GM12878 (cell line): ENCODE measurements at regions not wholly inside any gene's neighbourhood (a gene's known extent, or its start where the extent isn't known, plus 50 kb on each side); places are given as distances from the start of the nearest gene placed in this dataset.

Source experiments
- ATAC-seq: fragments of 200-7000 bp; cut with Tn5 transposase; 3 replicates; pipeline ENCODE4 v1.9.1; 2020; ENCODE audit warnings: mild to moderate bottlenecking, moderate library complexity
- BruUV-seq: library from RNA; stranded (reverse); fragments of 400-500 nt; replicated peaks from 2 replicates; lab custom pipeline; 2021; lab: Mats Ljungman, UMichigan
- CTCF ChIA-PET: fragments of 300-600 bp; sonication (Branson Sonifier 250); formaldehyde crosslinking; extraction: SDS; loops from one replicate; lab custom pipeline; 2021; ENCODE audit warnings: inconsistent platforms; lab: Yijun Ruan, JAX
- POLR2A ChIA-PET: fragments of 350-600 bp; formaldehyde crosslinking; extraction: SDS; loops from one replicate; lab custom pipeline; 2021; ENCODE audit warnings: inconsistent platforms; lab: Charles Lee
- RAD21 ChIA-PET: fragments of 300-600 bp; sonication (Branson Sonifier 250); formaldehyde crosslinking; loops from one replicate; lab custom pipeline; 2023; ENCODE audit warnings: antibody characterized with exemption; ENCODE audit not compliant: unreplicated experiment; lab: Charles Lee
- SMC1A ChIA-PET: fragments of 300-600 bp; sonication (Branson Sonifier 250); formaldehyde crosslinking; loops from one replicate; lab custom pipeline; 2023; ENCODE audit not compliant: unreplicated experiment, uncharacterized antibody; lab: Charles Lee
- DNase-seq: peaks from one replicate; pipeline ENCODE4 v3.0.0-alpha.2; 2011; ENCODE audit warnings: low read depth, low spot score
- FAIRE-seq: peaks from 3 replicates; lab custom pipeline; 2011; peaks lifted over from hg19 to GRCh38; lab: Jason Lieb, UNC
- H2AFZ ChIP-seq: 2 replicates; pipeline ENCODE4 v1.6.0; 2011; ENCODE audit warnings: low read depth, low read length, control low read depth; ENCODE audit not compliant: control insufficient read depth
- H3K27ac ChIP-seq: 2 replicates; pipeline ENCODE4 v1.5.1; 2011; ENCODE audit warnings: control low read depth; ENCODE audit not compliant: control insufficient read depth, insufficient read depth
- H3K27me3 ChIP-seq, 2 experiments: replicated peaks in 1 of 2; 2 replicates each; pipeline versions ENCODE4 v1.6.0 to v1.6.1; 2011; ENCODE audit warnings: low read length in 1 of 2; ENCODE audit not compliant: control insufficient read depth in 2 of 2, insufficient read depth in 2 of 2
- H3K36me3 ChIP-seq, 2 experiments: 2 replicates each; pipeline ENCODE4 v1.5.1; 2011; ENCODE audit warnings: low read length in 1 of 2; ENCODE audit not compliant: control insufficient read depth in 2 of 2, insufficient read depth in 2 of 2
- H3K4me1 ChIP-seq: 2 replicates; pipeline ENCODE4 v1.6.1; 2011; ENCODE audit warnings: mild to moderate bottlenecking, low read length, moderate library complexity, mixed read lengths; ENCODE audit not compliant: control insufficient read depth, insufficient read depth
- H3K4me2 ChIP-seq: 2 replicates; pipeline ENCODE4 v1.6.0; 2011; ENCODE audit warnings: control low read depth; ENCODE audit not compliant: control insufficient read depth, insufficient read depth
- H3K4me3 ChIP-seq: fragments of 200-600 bp; sonication (generic); 2 replicates; pipeline ENCODE4 v1.5.1; 2016
- H3K79me2 ChIP-seq: 2 replicates; pipeline ENCODE4 v1.6.0; 2011; ENCODE audit warnings: low read length; ENCODE audit not compliant: control insufficient read depth, insufficient read depth
- H3K9ac ChIP-seq: 2 replicates; pipeline ENCODE4 v1.8.0; 2011; ENCODE audit warnings: low read length, control low read depth, mixed read lengths; ENCODE audit not compliant: control insufficient read depth, insufficient read depth
- H3K9me3 ChIP-seq: replicated peaks from 3 replicates; pipeline ENCODE4 v1.5.1; 2011; ENCODE audit warnings: mild to moderate bottlenecking, low read length; ENCODE audit not compliant: control insufficient read depth, insufficient read depth
- H4K20me1 ChIP-seq: 2 replicates; pipeline ENCODE4 v1.6.0; 2011; ENCODE audit not compliant: control insufficient read depth, insufficient read depth
- BHLHE40 ChIP-seq, 2 experiments: fragments of 450-650 bp in 1 of 2; IDR thresholded peaks; 2 replicates each; pipeline ENCODE4 v1.6.1; 2011 to 2017; ENCODE audit warnings: low read depth in 2 of 2, borderline replicate concordance in 1 of 2, improper control_type of control experiment in 1 of 2, low read length in 1 of 2, mild to moderate bottlenecking in 1 of 2
- NFIC ChIP-seq: IDR thresholded peaks from 2 replicates; pipeline ENCODE4 v1.6.1; 2012; ENCODE audit warnings: low read depth, mild to moderate bottlenecking, inconsistent platforms, low read length, moderate library complexity
- SREBF2 ChIP-seq: IDR thresholded peaks from 2 replicates; pipeline ENCODE4 v1.6.1; 2012; ENCODE audit warnings: mild to moderate bottlenecking, low read length
- ZBTB33 ChIP-seq: fragments of 450-650 bp; IDR thresholded peaks from 2 replicates; pipeline ENCODE4 v1.6.1; 2017; ENCODE audit warnings: mild to moderate bottlenecking
- WGBS: methylation state at CpG from one replicate; pipeline ENCODE4 v1.1.6; 2016; ENCODE audit warnings: low lambda C conversion rate; ENCODE audit not compliant: insufficient replicate concordance, insufficient coverage; ENCODE audit errors: missing lambda C conversion rate; 5-methylcytosine and 5-hydroxymethylcytosine counted together
- in situ Hi-C: fragments of 300-500 bp; cut with MboI; formaldehyde crosslinking; loops from 9 replicates; pipeline ENCODE4 v1.14.3; 2018; ENCODE audit warnings: mixed read lengths
- intact Hi-C: fragments of 100-400 bp; cut with micrococcal nuclease; formaldehyde crosslinking; loops from one replicate; pipeline ENCODE4 v1.14.2; 2022; ENCODE audit not compliant: unreplicated experiment

- BruUV-seq: no TSS peak
- no peak for TF ChIP-seq BHLHE40 (IDR thresholded peaks at IDR 0.05; ENCODE audit: borderline replicate concordance in 1 of 2, low read depth in 2 of 2, low read length in 1 of 2)
- TF ChIP-seq SREBF2: no peak
- no peak for TF ChIP-seq ZBTB33
- TF ChIP-seq NFIC: no peak
- Histone ChIP-seq H3K9ac (no peak overlapping the region), H3K4me2 (no peak overlapping the region), H2AFZ (no peak overlapping the region), H3K4me3 (no peak overlapping the region), H4K20me1 (no peaks in the 10 kb centered on the region), H3K27me3 (peaks cover 0 to 2% of the 10 kb centered on the region in 2 experiments; a peak in 1 of 4 replicates), H3K79me2 (no peaks in the 10 kb centered on the region), H3K4me1 (no peaks in the 10 kb centered on the region), H3K9me3 (no peaks in the 10 kb centered on the region; the same call in 2 of the 3 replicates), H3K36me3 (no peaks in the 10 kb centered on the region), H3K27ac (no peak overlapping the region)
- FAIRE-seq: no peak
- intact Hi-C loops (no loop called here), in situ Hi-C loops (no loop called here)
- no peak for ATAC-seq
- WGBS: 38% methylated on average over 7 of the region's 7 CpGs
- ChIA-PET POLR2A (interaction anchor here (0.6 kb wide), 1 partner anchor 399 kb away, joined by 4 read pairs; no protein-coding TSS in a partner anchor), RAD21 (no interaction called here), SMC1A (interaction anchor here (0.6 to 2.0 kb wide), 2 partner anchors 9 to 1529 kb away, joined by 3 to 6 read pairs; no protein-coding TSS in a partner anchor), CTCF (no interaction called here)
- DNase-seq: no peak
These were observed 716.4 kb downstream of the RNF144A start for GRCh38 chr2:7633566-7634153.
